AG09309 (cell line): ENCODE measurements at regions not wholly inside any gene's neighbourhood (a gene's known extent, or its start where the extent isn't known, plus 50 kb on each side); places are given as distances from the start of the nearest gene placed in this dataset.
A peak's percentile ranks its signal among the peaks of the same experiment; 100 is the strongest.
"Not testable (repeated sequence)": the region's sequence is repeated elsewhere in the genome, so short reads cannot be mapped to it uniquely, and the experiment has no call there.

Experiments used
- DNase-seq: peaks from one replicate; pipeline ENCODE4 v3.0.0-alpha.2; 2010; ENCODE audit warnings: low read depth
- H3K4me3 ChIP-seq: 2 replicates; pipeline ENCODE4 v1.5.1; 2011; ENCODE audit warnings: mild to moderate bottlenecking, low read depth, low read length, moderate library complexity; ENCODE audit not compliant: control insufficient read depth
- CTCF ChIP-seq: IDR thresholded peaks from 2 replicates; pipeline ENCODE4 v1.5.1; 2011; ENCODE audit warnings: mild to moderate bottlenecking, low read depth, low read length, inconsistent platforms; ENCODE audit not compliant: insufficient read depth, control insufficient read depth; ENCODE audit errors: missing control alignments

DNA sequence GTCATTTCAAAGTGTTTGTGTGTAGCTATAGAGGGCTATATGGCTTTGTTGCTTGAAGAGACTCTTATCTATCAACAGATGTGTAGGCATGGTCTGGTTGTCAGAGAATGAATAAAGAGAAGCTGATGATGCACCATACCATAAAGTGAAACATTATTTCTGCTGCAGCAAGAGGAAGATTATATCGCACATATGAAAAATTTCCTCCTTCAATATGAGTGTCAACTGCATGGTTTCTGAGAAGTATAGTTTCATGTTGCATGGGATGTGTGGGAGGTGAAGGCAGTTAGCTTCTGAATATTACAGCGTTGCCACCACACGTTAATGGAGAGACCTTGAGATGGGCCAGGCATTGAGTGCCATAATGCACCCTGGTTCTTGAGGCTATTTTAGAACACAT, 217.9 kb downstream of the SATB1 start:
- DNase-seq: no peak
- TF ChIP-seq CTCF: no peak
- H3K4me3 ChIP-seq: no peak overlapping the region

- not testable (repeated sequence) for DNase-seq, H3K4me3 ChIP-seq
Observed at GRCh38 chr3:18205701-18206100, 219.4 kb downstream of the SATB1 start.

DNA sequence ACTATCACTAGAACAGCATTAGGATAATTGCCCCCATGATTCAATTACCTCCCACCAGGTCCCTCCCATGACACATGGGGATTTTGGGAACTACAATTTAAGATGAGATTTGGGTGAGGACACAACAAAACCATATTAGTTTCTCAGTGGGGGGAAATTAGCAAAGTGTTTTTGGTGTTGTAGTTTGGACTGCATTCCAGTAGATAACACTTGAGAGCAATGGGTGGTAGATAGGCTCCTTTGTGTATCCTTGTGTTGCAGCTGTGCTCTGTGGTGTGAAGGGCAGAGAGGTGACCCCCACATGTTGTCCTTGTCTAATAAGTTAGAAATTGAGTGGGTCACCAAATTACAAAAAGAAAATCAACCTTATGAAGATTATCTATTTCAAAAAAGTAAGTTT, 223.8 kb downstream of the SATB1 start:
- TF ChIP-seq CTCF: no peak
- DNase-seq: no peak
- no peak overlapping the region for H3K4me3 ChIP-seq

DNA sequence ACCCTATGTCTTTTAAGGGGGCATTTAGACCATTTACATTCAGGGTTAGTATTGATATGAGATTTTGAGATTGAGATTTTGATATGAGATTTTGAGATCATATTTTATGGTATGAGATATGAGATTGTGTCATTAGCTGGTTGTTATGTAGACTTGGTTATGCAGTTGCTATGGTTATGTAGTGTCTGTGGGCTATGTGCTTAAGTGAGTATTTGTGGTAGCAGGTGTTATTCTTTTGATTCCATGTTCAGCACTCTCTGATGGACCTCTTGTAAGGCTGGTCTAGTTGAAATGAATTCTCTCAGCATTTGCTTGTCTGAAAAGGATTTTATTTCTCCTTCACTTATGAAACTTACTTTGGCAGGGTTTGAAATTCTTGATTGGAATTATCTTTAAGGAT, 225.4 kb downstream of the SATB1 start:
- no peak for TF ChIP-seq CTCF
- DNase-seq: no peak
- no peak overlapping the region for H3K4me3 ChIP-seq

DNA sequence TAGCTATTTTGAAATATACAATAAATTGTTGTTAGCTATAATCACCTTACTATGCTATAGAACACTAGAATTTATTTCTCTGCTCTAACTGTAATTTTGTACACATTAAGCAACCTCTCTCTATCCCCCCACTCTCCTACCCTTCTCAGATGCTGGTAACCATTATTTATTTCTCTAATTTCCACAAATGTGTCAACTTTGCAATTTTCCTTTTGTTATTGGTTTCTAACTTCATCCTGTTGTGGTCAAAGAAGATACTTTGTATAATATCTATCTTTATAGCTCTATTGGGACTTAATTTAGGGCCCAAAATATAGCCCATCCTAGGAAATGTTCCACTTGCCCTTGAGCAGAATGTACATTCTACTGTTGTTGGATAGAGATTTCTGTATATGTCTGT, 229.3 kb downstream of the SATB1 start:
- TF ChIP-seq CTCF: no peak
- no peak for DNase-seq

GRCh38 chr3:18194431-18194830, 230.7 kb downstream of the SATB1 start:
- no peak for DNase-seq
- TF ChIP-seq CTCF: no peak
- H3K4me3 ChIP-seq: no peak overlapping the region

More for the DNA sequence above, 229.3 kb downstream of the SATB1 start:
- no peak overlapping the region for H3K4me3 ChIP-seq

DNA sequence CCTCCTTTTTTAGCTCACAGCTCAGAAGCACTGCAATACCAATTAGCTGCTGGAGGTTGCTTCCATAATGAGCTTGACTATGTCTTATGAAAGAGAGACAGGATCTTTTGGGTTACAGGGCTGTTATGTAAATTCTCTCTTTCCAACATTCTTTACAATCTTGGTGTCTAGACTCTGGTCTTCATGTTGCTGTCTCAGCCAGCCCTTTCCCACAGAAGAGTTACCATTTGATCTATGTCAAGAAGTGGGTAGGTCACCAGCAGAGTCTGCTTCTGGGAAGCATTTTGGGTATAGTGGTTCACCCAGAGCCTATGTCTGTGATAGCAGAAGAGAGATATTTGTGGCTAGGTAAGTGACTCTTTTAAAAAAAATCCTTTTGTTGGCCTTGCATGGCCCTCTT, 234.5 kb downstream of the SATB1 start:
- no peak overlapping the region for H3K4me3 ChIP-seq
- no peak for TF ChIP-seq CTCF
- DNase-seq: peak; percentile 14
